ENCODE measurements at regions not wholly inside any gene's neighbourhood (a gene's known extent, or its start where the extent isn't known, plus 50 kb on each side); places are given as distances from the start of the nearest gene placed in this dataset.
"Not testable (repeated sequence)": the region's sequence is repeated elsewhere in the genome, so short reads cannot be mapped to it uniquely, and the experiment has no call there.

- Mint-ChIP-seq H3K36me3 (no peaks in the 10 kb centered on the region), H3K4me1 (no peaks in the 10 kb centered on the region), H3K9me3 (peaks cover 0 to 22% (median 14%) of the 10 kb centered on the region in 6 donors), H3K27ac (no peak overlapping the region), H3K4me3 (no peak overlapping the region), H3K27me3 (ENCODE audit: low read depth in 3 of 3) (no peaks in the 10 kb centered on the region)
- no peak for DNase-seq
Observed at GRCh38 chr5:104576677-104577076, 1014.1 kb upstream of the NUDT12 start.

DNA sequence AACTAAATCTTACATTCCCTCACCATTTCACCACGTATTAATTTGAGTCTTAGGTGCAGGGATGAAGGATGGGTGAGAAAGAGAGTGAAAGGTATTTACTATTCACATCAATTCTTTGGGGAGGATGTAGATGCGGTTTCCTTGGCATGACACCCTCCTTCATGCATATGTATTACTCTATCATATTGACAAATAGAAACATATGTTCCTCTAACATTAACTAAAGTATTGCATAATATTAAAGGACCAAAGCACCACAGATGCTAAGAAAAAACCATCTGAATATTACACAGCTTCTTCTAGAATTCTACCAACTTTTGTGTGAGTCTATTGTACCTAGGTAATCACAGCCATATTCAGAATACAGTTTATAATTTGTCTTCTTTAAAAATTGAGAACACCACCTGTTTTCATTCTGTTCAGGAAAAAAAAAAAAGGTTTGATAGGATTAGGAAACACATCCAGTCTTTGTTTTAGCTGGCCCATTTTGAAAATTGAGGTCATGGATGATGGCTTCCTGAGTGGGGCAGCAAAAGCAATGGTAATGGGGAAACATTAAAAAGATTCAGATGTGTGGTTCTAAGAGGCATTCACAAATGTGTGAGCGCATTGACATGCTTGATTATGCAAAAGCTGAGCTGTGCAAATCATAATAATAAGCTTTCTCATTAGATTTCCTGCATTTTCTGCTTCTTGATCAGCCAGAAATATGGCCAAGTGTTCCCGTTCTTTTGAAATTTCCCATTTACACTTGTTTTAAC lies 1011.5 kb upstream of the NUDT12 start:
- no peak overlapping the region for H3K4me3 Mint-ChIP-seq
- no peak overlapping the region for H3K27ac Mint-ChIP-seq
- H3K9me3 Mint-ChIP-seq, result peaks cover 1 to 26% (median 12%) of the 10 kb centered on the region in 6 donors
- H3K4me1 Mint-ChIP-seq, result no peaks in the 10 kb centered on the region
- DNase-seq, result no peak
- no peaks in the 10 kb centered on the region for H3K27me3 Mint-ChIP-seq (ENCODE audit: low read depth in 3 of 3)
- no peaks in the 10 kb centered on the region for H3K36me3 Mint-ChIP-seq

GRCh38 chr5:104569621-104570020 lies 1007.0 kb upstream of the NUDT12 start:
- Mint-ChIP-seq H3K4me3 (no peak overlapping the region), H3K27me3 (ENCODE audit: low read depth in 3 of 3) (no peaks in the 10 kb centered on the region), H3K36me3 (peaks cover 0 to 3% (median 0%) of the 10 kb centered on the region in 3 donors), H3K4me1 (no peaks in the 10 kb centered on the region), H3K27ac (no peak overlapping the region), H3K9me3 (peaks cover 6 to 29% (median 15%) of the 10 kb centered on the region in 6 donors)
- DNase-seq, result no peak

DNA sequence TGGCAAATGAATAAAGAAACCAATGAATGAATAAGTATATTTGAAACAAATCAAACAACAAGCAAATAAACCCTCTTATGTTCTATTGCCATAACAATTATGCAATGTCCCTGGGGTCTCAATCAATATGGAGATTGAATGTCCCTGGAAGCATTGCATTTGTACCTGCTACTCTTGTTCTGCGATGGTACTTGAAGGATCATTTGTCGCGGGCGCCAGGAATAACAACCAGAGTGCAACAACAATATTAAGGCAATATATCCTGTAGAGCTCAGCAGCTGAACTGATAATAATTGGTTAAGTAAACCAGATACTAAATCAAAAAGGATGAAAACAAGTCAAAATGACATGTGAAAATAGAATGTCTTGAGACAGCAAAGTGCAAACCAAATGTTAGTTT lies 1001.9 kb upstream of the NUDT12 start:
- DNase-seq, result no peak
- H3K27me3 Mint-ChIP-seq (ENCODE audit: low read depth in 3 of 3), result peaks cover 0 to 4% (median 0%) of the 10 kb centered on the region in 3 donors
- H3K4me3 Mint-ChIP-seq, result no peak overlapping the region
- peaks cover 16 to 51% (median 30%) of the 10 kb centered on the region in 6 donors for H3K9me3 Mint-ChIP-seq
- peaks cover 0 to 3% (median 0%) of the 10 kb centered on the region in 3 donors for H3K36me3 Mint-ChIP-seq
- H3K4me1 Mint-ChIP-seq, result no peaks in the 10 kb centered on the region
- H3K27ac Mint-ChIP-seq, result no peak overlapping the region

DNA sequence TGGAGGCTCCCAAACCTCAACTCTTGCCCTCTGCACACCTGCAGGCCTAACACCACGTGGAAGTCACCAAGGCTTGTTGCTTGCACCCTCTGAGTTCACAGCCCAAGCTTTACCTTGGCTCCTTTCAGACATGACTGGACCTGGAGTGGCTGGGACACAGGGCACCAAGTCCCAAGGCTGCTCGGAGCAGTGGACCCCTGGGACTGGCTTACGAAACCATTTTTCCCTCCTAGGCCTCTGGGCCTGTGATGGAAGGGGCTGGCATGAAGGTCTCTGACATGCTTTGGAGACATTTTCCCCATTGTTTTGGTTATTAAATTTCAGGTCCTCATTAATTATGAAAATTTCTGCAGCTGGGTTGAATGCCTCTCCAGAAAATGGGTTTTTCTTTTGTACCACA lies 994.4 kb upstream of the NUDT12 start:
- Mint-ChIP-seq H3K9me3 (peaks cover 11 to 40% (median 19%) of the 10 kb centered on the region in 6 donors), H3K27ac (no peak overlapping the region), H3K4me3 (no peak overlapping the region), H3K27me3 (ENCODE audit: low read depth in 3 of 3) (no peaks in the 10 kb centered on the region), H3K4me1 (no peaks in the 10 kb centered on the region), H3K36me3 (no peaks in the 10 kb centered on the region)
- no peak for DNase-seq

GRCh38 chr5:104551628-104552027 lies 989.0 kb upstream of the NUDT12 start:
- no peak for DNase-seq
- peaks cover 1 to 31% (median 11%) of the 10 kb centered on the region in 6 donors for H3K9me3 Mint-ChIP-seq
- no peak overlapping the region for H3K27ac Mint-ChIP-seq
- H3K36me3 Mint-ChIP-seq, result no peaks in the 10 kb centered on the region
- H3K27me3 Mint-ChIP-seq (ENCODE audit: low read depth in 3 of 3), result peaks cover 0 to 2% (median 0%) of the 10 kb centered on the region in 3 donors
- no peak overlapping the region for H3K4me3 Mint-ChIP-seq
- no peaks in the 10 kb centered on the region for H3K4me1 Mint-ChIP-seq

DNA sequence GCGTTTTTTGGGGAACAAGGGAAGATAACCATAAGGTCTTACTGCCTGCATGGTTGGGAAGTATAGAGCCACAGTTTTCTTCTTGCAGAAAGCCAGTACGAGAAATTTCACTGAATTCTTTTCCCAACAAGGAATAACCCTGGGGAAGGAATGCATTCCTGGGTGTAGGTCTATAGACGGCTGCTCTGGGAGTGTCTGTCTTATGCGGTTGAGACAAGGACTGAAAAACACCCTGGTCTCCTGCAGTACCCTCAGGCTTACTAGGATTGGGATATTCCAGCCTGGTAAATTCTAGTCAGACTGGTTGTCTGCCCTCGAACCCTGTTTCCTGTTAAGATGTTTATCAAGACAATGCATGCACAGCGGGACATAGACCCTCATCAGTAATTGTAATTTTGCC lies 984.3 kb upstream of the NUDT12 start:
- not testable (repeated sequence) for H3K27ac Mint-ChIP-seq; H3K4me3 Mint-ChIP-seq; DNase-seq; H3K4me1 Mint-ChIP-seq; H3K36me3 Mint-ChIP-seq; H3K27me3 Mint-ChIP-seq (ENCODE audit: low read depth in 3 of 3)
- H3K9me3 Mint-ChIP-seq, result peaks cover 0 to 30% (median 20%) of the 10 kb centered on the region in 6 donors

- Mint-ChIP-seq H3K4me3 (no peak overlapping the region), H3K36me3 (no peaks in the 10 kb centered on the region), H3K27me3 (ENCODE audit: low read depth in 3 of 3) (peaks cover 0 to 2% (median 0%) of the 10 kb centered on the region in 3 donors), H3K27ac (no peak overlapping the region), H3K4me1 (no peaks in the 10 kb centered on the region), H3K9me3 (peaks cover 0 to 41% (median 28%) of the 10 kb centered on the region in 6 donors)
- no peak for DNase-seq
Observed at GRCh38 chr5:104541141-104541785, 978.7 kb upstream of the NUDT12 start.

DNA sequence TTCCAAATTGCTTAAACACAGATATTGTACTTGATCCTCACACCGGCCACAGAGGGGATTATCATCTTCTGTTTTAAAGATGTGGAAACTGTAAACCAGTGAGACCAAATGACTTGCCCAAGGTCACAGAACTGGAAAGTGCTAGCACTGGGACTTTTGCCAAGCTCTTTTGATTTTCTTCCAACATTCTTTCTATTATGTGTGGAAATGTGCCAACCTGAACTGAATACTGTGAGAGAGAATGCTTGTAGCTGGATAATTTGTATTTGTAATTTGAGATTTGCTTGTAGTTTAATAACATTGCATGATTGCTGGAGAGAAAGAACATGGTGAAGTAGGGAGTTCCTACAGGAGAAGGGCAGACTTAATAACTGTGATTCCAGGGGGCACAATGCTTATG lies 977.9 kb upstream of the NUDT12 start:
- Mint-ChIP-seq H3K4me3 (no peak overlapping the region), H3K27me3 (ENCODE audit: low read depth in 3 of 3) (peaks cover 0 to 2% (median 0%) of the 10 kb centered on the region in 3 donors), H3K27ac (no peak overlapping the region), H3K36me3 (no peaks in the 10 kb centered on the region), H3K9me3 (peaks cover 0 to 41% (median 27%) of the 10 kb centered on the region in 6 donors), H3K4me1 (no peaks in the 10 kb centered on the region)
- no peak for DNase-seq

- H3K9me3 Mint-ChIP-seq, result peaks cover 0 to 44% (median 32%) of the 10 kb centered on the region in 6 donors
- H3K36me3 Mint-ChIP-seq, result no peaks in the 10 kb centered on the region
- H3K4me1 Mint-ChIP-seq, result no peaks in the 10 kb centered on the region
- peaks cover 0 to 2% (median 0%) of the 10 kb centered on the region in 3 donors for H3K27me3 Mint-ChIP-seq (ENCODE audit: low read depth in 3 of 3)
- no peak for DNase-seq
- H3K4me3 Mint-ChIP-seq, result no peak overlapping the region
- no peak overlapping the region for H3K27ac Mint-ChIP-seq
Observed at GRCh38 chr5:104539618-104540350, 977.2 kb upstream of the NUDT12 start.

DNA sequence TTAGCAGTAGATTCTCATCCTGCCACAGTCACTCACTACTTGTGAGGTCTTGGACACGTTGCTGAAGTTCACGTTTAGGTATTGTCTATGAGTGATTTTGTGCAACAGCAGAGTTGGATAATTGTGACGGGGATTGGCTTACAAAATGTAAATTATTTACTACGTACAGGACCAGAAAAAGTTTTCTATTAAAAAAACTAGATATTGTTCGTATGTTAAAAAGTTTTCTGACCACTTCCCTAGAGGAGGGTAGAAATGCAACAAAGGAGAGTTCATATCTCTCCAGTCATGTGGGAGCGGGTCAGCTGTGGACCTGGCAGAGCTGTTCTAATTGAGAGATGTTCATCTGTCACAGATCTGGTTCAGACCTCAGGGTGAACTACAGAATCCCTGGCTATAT lies 976.1 kb upstream of the NUDT12 start:
- peaks cover 0 to 51% (median 33%) of the 10 kb centered on the region in 6 donors for H3K9me3 Mint-ChIP-seq
- no peak for DNase-seq
- no peak overlapping the region for H3K4me3 Mint-ChIP-seq
- H3K36me3 Mint-ChIP-seq, result no peaks in the 10 kb centered on the region
- no peaks in the 10 kb centered on the region for H3K4me1 Mint-ChIP-seq
- H3K27ac Mint-ChIP-seq, result no peak overlapping the region
- peaks cover 0 to 2% (median 0%) of the 10 kb centered on the region in 3 donors for H3K27me3 Mint-ChIP-seq (ENCODE audit: low read depth in 3 of 3)

DNA sequence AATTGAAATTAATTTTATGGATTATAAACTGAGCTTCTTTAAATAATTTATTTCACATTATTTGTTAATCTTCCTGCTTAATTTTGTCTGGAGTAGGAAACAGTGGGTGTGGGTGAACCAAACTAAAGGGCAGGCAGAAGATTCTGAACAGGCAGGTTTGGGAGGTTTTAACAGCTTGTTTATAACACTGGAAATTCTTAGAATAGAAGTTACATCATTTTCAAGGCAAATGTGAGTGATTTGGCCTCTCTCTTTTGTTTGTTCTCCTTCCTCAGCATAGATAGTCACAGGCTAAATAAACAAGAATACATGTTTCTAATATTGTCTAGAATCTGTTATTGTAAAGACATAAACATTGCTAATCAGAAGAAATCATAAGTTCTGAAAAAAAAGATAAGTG lies 970.9 kb upstream of the NUDT12 start:
- Mint-ChIP-seq H3K27me3 (ENCODE audit: low read depth in 3 of 3) (no peaks in the 10 kb centered on the region), H3K4me1 (no peaks in the 10 kb centered on the region), H3K36me3 (peaks cover 0 to 6% (median 0%) of the 10 kb centered on the region in 3 donors), H3K9me3 (peaks cover 7 to 59% (median 27%) of the 10 kb centered on the region in 6 donors), H3K4me3 (no peak overlapping the region), H3K27ac (no peak overlapping the region)
- no peak for DNase-seq

DNA sequence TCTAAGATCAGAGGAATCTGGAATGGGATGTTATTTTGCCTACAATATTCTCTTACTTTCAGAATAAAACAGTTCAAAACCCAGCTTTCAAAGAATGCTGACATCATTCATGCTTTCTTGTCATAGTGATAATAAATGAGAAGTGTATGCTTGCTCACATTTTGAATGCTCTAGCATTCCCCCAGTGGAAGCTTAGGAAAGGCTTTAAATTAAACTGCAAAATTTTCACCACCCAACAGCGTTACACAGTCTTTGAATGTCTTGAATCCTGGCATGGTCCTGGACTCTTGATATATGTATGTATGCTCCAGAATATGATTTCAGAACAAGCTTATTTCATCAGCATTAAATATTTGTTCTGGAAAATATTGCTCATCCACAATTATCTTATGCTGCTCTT lies 964.3 kb upstream of the NUDT12 start:
- H3K9me3 Mint-ChIP-seq, result peaks cover 6 to 49% (median 21%) of the 10 kb centered on the region in 6 donors
- H3K4me1 Mint-ChIP-seq, result no peaks in the 10 kb centered on the region
- H3K27me3 Mint-ChIP-seq (ENCODE audit: low read depth in 3 of 3), result no peaks in the 10 kb centered on the region
- DNase-seq, result no peak
- no peaks in the 10 kb centered on the region for H3K36me3 Mint-ChIP-seq
- no peak overlapping the region for H3K4me3 Mint-ChIP-seq
- H3K27ac Mint-ChIP-seq, result no peak overlapping the region

DNA sequence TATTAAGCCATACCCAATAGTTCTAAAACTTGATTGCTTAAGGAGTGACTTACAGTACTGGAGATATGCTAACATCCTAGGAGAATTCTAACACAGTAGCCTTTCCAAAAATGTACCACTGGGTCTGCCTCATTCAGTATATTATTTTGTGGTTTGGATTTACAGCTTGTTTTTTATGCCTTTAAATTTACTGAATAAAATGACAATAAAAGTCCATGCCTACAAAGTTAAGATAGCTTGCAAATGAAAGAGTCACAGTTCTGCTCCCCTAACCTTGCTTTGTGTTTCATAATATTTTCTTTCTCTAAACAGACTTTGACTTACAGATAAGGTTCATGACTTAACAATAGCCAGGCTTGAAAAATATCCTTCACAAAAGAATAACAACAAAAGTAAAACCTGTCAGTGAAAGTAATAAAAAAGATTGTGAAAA lies 951.1 kb upstream of the NUDT12 start:
- no peaks in the 10 kb centered on the region for H3K4me1 Mint-ChIP-seq
- peaks cover 8 to 47% (median 24%) of the 10 kb centered on the region in 6 donors for H3K9me3 Mint-ChIP-seq
- no peak overlapping the region for H3K4me3 Mint-ChIP-seq
- H3K27me3 Mint-ChIP-seq (ENCODE audit: low read depth in 3 of 3), result no peaks in the 10 kb centered on the region
- no peak overlapping the region for H3K27ac Mint-ChIP-seq
- DNase-seq, result no peak
- H3K36me3 Mint-ChIP-seq, result peaks cover 0 to 3% (median 0%) of the 10 kb centered on the region in 3 donors
